HCT116 (cell line): ENCODE measurements at regions not wholly inside any gene's neighbourhood (a gene's known extent, or its start where the extent isn't known, plus 50 kb on each side); places are given as distances from the start of the nearest gene placed in this dataset.

Source experiments
- ATAC-seq: fragments of 200-7000 bp; cut with Tn5 transposase; 2 replicates; pipeline ENCODE4 v1.9.1; 2020; ENCODE audit warnings: mild to moderate bottlenecking, moderate library complexity
- BruUV-seq: library from RNA; stranded (reverse); fragments of 400-500 nt; replicated peaks from 2 replicates; lab custom pipeline; 2021; lab: Mats Ljungman, UMichigan
- CTCF ChIA-PET: fragments of 300-600 bp; sonication (Branson Sonifier 250); formaldehyde crosslinking; loops from one replicate; lab custom pipeline; 2021; ENCODE audit warnings: antibody characterized with exemption; lab: Charles Lee
- POLR2A ChIA-PET: fragments of 300-600, 350-600 bp; sonication (Branson Sonifier 250); formaldehyde crosslinking; loops from one replicate; lab custom pipeline; 2021; ENCODE audit warnings: antibody characterized with exemption; lab: Charles Lee
- RAD21 ChIA-PET, 2 experiments: fragments of 300-600 bp; sonication (Branson Sonifier 250); formaldehyde crosslinking; loops; one replicate each; lab custom pipeline; 2023; ENCODE audit warnings: low total read pairs in 2 of 2; ENCODE audit not compliant: uncharacterized antibody in 2 of 2, unreplicated experiment in 2 of 2, low non-redundant PET in 1 of 2; lab: Charles Lee
- DNase-seq: peaks from one replicate; pipeline ENCODE4 v3.0.0-alpha.2; 2010; ENCODE audit warnings: low read depth, low spot score
- H2AFZ ChIP-seq: fragments of 200-600 bp; shearing (Covaris generic), sonication (generic); 2 replicates; pipeline ENCODE4 v1.6.1; 2017; ENCODE audit warnings: low read depth, mixed run types, mixed read lengths, antibody characterized with exemption, low read length; ENCODE audit not compliant: poor library complexity, severe bottlenecking
- H3K27ac ChIP-seq: 2 replicates; pipeline ENCODE4 v1.5.1; 2012; ENCODE audit warnings: low read depth, low read length
- H3K27me3 ChIP-seq: fragments of 200-600 bp; sonication (generic); 2 replicates; pipeline ENCODE4 v1.6.1; 2016; ENCODE audit warnings: mixed run types, low read length, mixed read lengths; ENCODE audit not compliant: insufficient read depth
- H3K36me3 ChIP-seq, 2 experiments: fragments of 200-500 bp in 1 of 2; fragments of 200-600 bp in 1 of 2; sonication (Bioruptor generic) in 1 of 2; sonication (generic) in 1 of 2; 2 replicates each; pipeline versions ENCODE4 v1.5.1 to v1.6.1; 2014 to 2016; ENCODE audit warnings: low read length in 2 of 2, inconsistent platforms in 1 of 2, mixed read lengths in 1 of 2, mixed run types in 1 of 2; ENCODE audit not compliant: insufficient read depth in 2 of 2, control insufficient read depth in 1 of 2
- H3K4me1 ChIP-seq, 2 experiments: fragments of 200-600 bp in 1 of 2; sonication (generic) in 1 of 2; 2 replicates each; pipeline versions ENCODE4 v1.5.1 to v1.6.1; 2012 to 2017; ENCODE audit warnings: low read length in 2 of 2, inconsistent platforms in 1 of 2, mild to moderate bottlenecking in 1 of 2, mixed read lengths in 1 of 2, mixed run types in 1 of 2, moderate library complexity in 1 of 2; ENCODE audit not compliant: insufficient read depth in 2 of 2, control insufficient read depth in 1 of 2
- H3K4me2 ChIP-seq: fragments of 200-600 bp; sonication (generic); 2 replicates; pipeline ENCODE4 v1.6.1; 2017; ENCODE audit warnings: mixed run types, low read length, mixed read lengths
- H3K4me3 ChIP-seq, 2 experiments: fragments of 200-600 bp in 1 of 2; sonication (generic) in 1 of 2; replicated peaks in 1 of 2; 2 replicates each; pipeline ENCODE4 v1.5.1; 2011 to 2016; ENCODE audit warnings: low read length in 2 of 2, control low read depth in 1 of 2, low read depth in 1 of 2, mild to moderate bottlenecking in 1 of 2, mixed read lengths in 1 of 2, mixed run types in 1 of 2
- H3K79me2 ChIP-seq: fragments of 200-600 bp; sonication (generic); 2 replicates; pipeline ENCODE4 v1.6.1; 2017; ENCODE audit warnings: mild to moderate bottlenecking, mixed run types, low read length, moderate library complexity, mixed read lengths; ENCODE audit not compliant: insufficient read depth
- H3K9ac ChIP-seq: fragments of 200-600 bp; sonication (generic); 2 replicates; pipeline ENCODE4 v1.6.1; 2016; ENCODE audit warnings: low read length, mixed read lengths
- H3K9me2 ChIP-seq: fragments of 200-600 bp; sonication (generic), shearing (Covaris generic); 2 replicates; pipeline ENCODE4 v1.6.1; 2017; ENCODE audit warnings: mixed run types, mild to moderate bottlenecking, moderate library complexity; ENCODE audit not compliant: insufficient read depth
- H3K9me3 ChIP-seq, 2 experiments: fragments of 200-500 bp in 1 of 2; fragments of 200-600 bp in 1 of 2; sonication (Bioruptor generic) in 1 of 2; sonication (generic) in 1 of 2; 2 replicates each; pipeline ENCODE4 v1.6.1; 2014 to 2017; ENCODE audit warnings: low read length in 2 of 2, mixed read lengths in 2 of 2, inconsistent platforms in 1 of 2, low read depth in 1 of 2, mild to moderate bottlenecking in 1 of 2, mixed run types in 1 of 2, moderate library complexity in 1 of 2; ENCODE audit not compliant: control insufficient read depth in 1 of 2, insufficient read depth in 1 of 2
- H4K20me1 ChIP-seq: fragments of 200-600 bp; sonication (generic), shearing (Covaris generic); 2 replicates; pipeline ENCODE4 v1.6.1; 2017; ENCODE audit warnings: mixed run types, mild to moderate bottlenecking, moderate library complexity; ENCODE audit not compliant: insufficient read depth
- ATF3 ChIP-seq: IDR thresholded peaks from 2 replicates; pipeline ENCODE4 v1.6.1; 2012
- CBX3 ChIP-seq: IDR thresholded peaks from 2 replicates; pipeline ENCODE4 v1.6.1; 2012; ENCODE audit warnings: low read depth
- CEBPB ChIP-seq: IDR thresholded peaks from 2 replicates; pipeline ENCODE4 v1.6.1; 2012; ENCODE audit warnings: low read depth
- CTCF ChIP-seq, 3 experiments: fragments of 200-600 bp in 1 of 3; sonication (generic) in 1 of 3; IDR thresholded peaks in 2 of 3; conservative IDR thresholded peaks in 1 of 3; 2 replicates each; pipeline ENCODE4 v1.5.1; 2012 to 2017; ENCODE audit warnings: low read depth in 2 of 3, low read length in 2 of 3, antibody characterized with exemption in 1 of 3, borderline replicate concordance in 1 of 3, control low read depth in 1 of 3, mild to moderate bottlenecking in 1 of 3, mixed read lengths in 1 of 3, mixed run types in 1 of 3, moderate library complexity in 1 of 3; ENCODE audit not compliant: insufficient read depth in 1 of 3
- EGR1 ChIP-seq: IDR thresholded peaks from 2 replicates; pipeline ENCODE4 v1.6.1; 2012; ENCODE audit warnings: low read depth
- EZH2 ChIP-seq: fragments of 200-600 bp; sonication (generic); IDR thresholded peaks from 2 replicates; pipeline ENCODE4 v1.6.1; 2017; ENCODE audit warnings: antibody characterized with exemption, mixed run types
- EZH2phosphoT487 ChIP-seq: fragments of 200-600 bp; IDR thresholded peaks from 2 replicates; pipeline ENCODE4 v1.6.1; 2018; ENCODE audit warnings: antibody characterized with exemption, borderline replicate concordance
- JUND ChIP-seq: IDR thresholded peaks from 2 replicates; pipeline ENCODE4 v1.6.1; 2012
- POLR2A ChIP-seq: IDR thresholded peaks from 2 replicates; pipeline ENCODE4 v1.7.0; 2011; ENCODE audit warnings: borderline replicate concordance; ENCODE audit not compliant: insufficient read depth, insufficient read length; ENCODE audit errors: extremely low read depth
- POLR2AphosphoS5 ChIP-seq: IDR thresholded peaks from 2 replicates; pipeline ENCODE4 v1.6.1; 2011; ENCODE audit warnings: mild to moderate bottlenecking, low read depth, low read length, moderate library complexity
- RAD21 ChIP-seq: IDR thresholded peaks from 2 replicates; pipeline ENCODE4 v1.6.1; 2012; ENCODE audit warnings: low read depth, mild to moderate bottlenecking
- SIN3A ChIP-seq: IDR thresholded peaks from 2 replicates; pipeline ENCODE4 v1.6.1; 2012; ENCODE audit warnings: low read depth
- SP1 ChIP-seq: IDR thresholded peaks from 2 replicates; pipeline ENCODE4 v1.6.1; 2012; ENCODE audit warnings: low read depth
- YY1 ChIP-seq: IDR thresholded peaks from 2 replicates; pipeline ENCODE4 v1.6.1; 2011; ENCODE audit warnings: low read length, low read depth, moderate library complexity, mild to moderate bottlenecking; ENCODE audit not compliant: insufficient replicate concordance; ENCODE audit errors: extremely low read depth
- ZNF274 ChIP-seq: fragments of 200-500 bp; sonication (Bioruptor generic); IDR thresholded peaks from 2 replicates; pipeline ENCODE4 v1.6.1; 2014; ENCODE audit warnings: mild to moderate bottlenecking, low read depth, low read length, inconsistent platforms
- intact Hi-C: fragments of 100-400 bp; cut with micrococcal nuclease; formaldehyde crosslinking; loops from 2 replicates; pipeline ENCODE4 v1.10.0; 2022

GRCh38 chr2:142502402-142502801 is 371.6 kb upstream of the LRP1B start:
- Histone ChIP-seq H3K27me3 (no peaks in the 10 kb centered on the region), H2AFZ (no peak overlapping the region), H3K9me3 (no peaks in the 10 kb centered on the region), H3K36me3 (no peaks in the 10 kb centered on the region), H4K20me1 (no peaks in the 10 kb centered on the region), H3K4me2 (no peak overlapping the region), H3K79me2 (no peaks in the 10 kb centered on the region), H3K4me1 (no peaks in the 10 kb centered on the region), H3K27ac (no peak overlapping the region), H3K9me2 (no peaks in the 10 kb centered on the region), H3K4me3 (no peak overlapping the region), H3K9ac (no peak overlapping the region)
- TF ChIP-seq CBX3 (no peak), SIN3A (no peak), CTCF (IDR thresholded peaks at IDR 0.05 in 2 of 3, conservative IDR thresholded peaks at IDR 0.05 in 1 of 3; ENCODE audit: borderline replicate concordance in 1 of 3, insufficient read depth in 1 of 3, low read depth in 2 of 3, low read length in 2 of 3) (no peak), CEBPB (no peak), SP1 (no peak), ATF3 (no peak), EZH2phosphoT487 (no peak), RAD21 (no peak), JUND (no peak)
- no TSS peak for BruUV-seq
- ChIA-PET CTCF (no interaction called here), RAD21 (no interaction called here), POLR2A (no interaction called here)
- no peak for DNase-seq
- no peak for ATAC-seq
- intact Hi-C loops = no loop called here

- ATAC-seq = no peak
- DNase-seq = no peak
- RAD21 ChIA-PET = no interaction called here
- Histone ChIP-seq H3K27me3 (no peaks in the 10 kb centered on the region), H3K4me3 (no peak overlapping the region), H3K27ac (no peak overlapping the region), H3K36me3 (no peaks in the 10 kb centered on the region), H3K9me3 (no peaks in the 10 kb centered on the region), H3K79me2 (no peaks in the 10 kb centered on the region), H4K20me1 (no peaks in the 10 kb centered on the region), H2AFZ (no peak overlapping the region), H3K4me1 (no peaks in the 10 kb centered on the region), H3K4me2 (no peak overlapping the region), H3K9me2 (no peaks in the 10 kb centered on the region), H3K9ac (no peak overlapping the region)
- intact Hi-C loops = no loop called here
- POLR2A ChIA-PET = no interaction called here
- CTCF ChIA-PET = no interaction called here
- BruUV-seq = no TSS peak
- TF ChIP-seq ZNF274 (no peak), JUND (no peak), EGR1 (no peak), RAD21 (no peak), EZH2 (no peak), YY1 (no peak), CTCF (IDR thresholded peaks at IDR 0.05 in 2 of 3, conservative IDR thresholded peaks at IDR 0.05 in 1 of 3; ENCODE audit: borderline replicate concordance in 1 of 3, insufficient read depth in 1 of 3, low read depth in 2 of 3, low read length in 2 of 3) (no peak), CEBPB (no peak), POLR2A (no peak), CBX3 (no peak), POLR2AphosphoS5 (no peak)
Measured at GRCh38 chr2:142495141-142495540, 364.3 kb upstream of the LRP1B start.
